K562 (cell line): ENCODE measurements at regions not wholly inside any gene's neighbourhood (a gene's known extent, or its start where the extent isn't known, plus 50 kb on each side); places are given as distances from the start of the nearest gene placed in this dataset.
"Not testable (repeated sequence)": the region's sequence is repeated elsewhere in the genome, so short reads cannot be mapped to it uniquely, and the experiment has no call there.

ENCODE experiments used
- MTA3 ChIP-seq: fragments of 450-650 bp; formaldehyde crosslinking; IDR thresholded peaks from 2 replicates; pipeline ENCODE4 v1.6.1; 2017; ENCODE audit warnings: mild to moderate bottlenecking, borderline replicate concordance
- PATZ1 ChIP-seq: fragments of 250-450 bp; sonication (Bioruptor Pico); IDR thresholded peaks from 2 replicates; pipeline ENCODE4 v1.5.0; 2020; ENCODE audit warnings: mild to moderate bottlenecking, borderline replicate concordance

- TF ChIP-seq PATZ1 (CRISPR knock-in tag); MTA3: not testable (repeated sequence)
Measured at GRCh38 chr4:49222810-49223209, 236.7 kb downstream of the CWH43 start.
